WTC11 (cell line): ENCODE measurements at regions not wholly inside any gene's neighbourhood (a gene's known extent, or its start where the extent isn't known, plus 50 kb on each side); places are given as distances from the start of the nearest gene placed in this dataset.

Experiments used
- ATAC-seq: fragments of 200-7000 bp; cut with Tn5 transposase; 2 replicates; pipeline ENCODE4 v1.10.0; 2021; ENCODE audit warnings: mild to moderate bottlenecking, moderate library complexity
- CTCF ChIA-PET: fragments of 300-600 bp; sonication (Branson Sonifier 250); formaldehyde crosslinking; loops from one replicate; lab custom pipeline; 2021; ENCODE audit warnings: antibody characterized with exemption; lab: Charles Lee
- POLR2A ChIA-PET: fragments of 350-600 bp; sonication (Branson Sonifier 250); formaldehyde crosslinking; loops from one replicate; lab custom pipeline; 2021; ENCODE audit warnings: antibody characterized with exemption; lab: Charles Lee
- DNase-seq: peaks from one replicate; pipeline ENCODE4 v3.0.0; 2021; ENCODE audit warnings: low spot score
- H3K27ac Mint-ChIP-seq: 2 replicates; pipeline ENCODE4 v1.8.0; 2021; ENCODE audit warnings: mixed read lengths
- H3K27me3 Mint-ChIP-seq: 2 replicates; pipeline ENCODE4 v1.8.0; 2021; ENCODE audit warnings: low read depth, mild to moderate bottlenecking, moderate library complexity, mixed read lengths
- H3K36me3 Mint-ChIP-seq: 2 replicates; pipeline ENCODE4 v1.8.0; 2021; ENCODE audit warnings: mixed read lengths
- H3K4me1 Mint-ChIP-seq: 2 replicates; pipeline ENCODE4 v1.8.0; 2022; ENCODE audit warnings: mixed read lengths
- H3K4me3 Mint-ChIP-seq: 2 replicates; pipeline ENCODE4 v1.8.0; 2021; ENCODE audit warnings: mild to moderate bottlenecking, moderate library complexity, mixed read lengths
- H3K9me3 Mint-ChIP-seq: 2 replicates; pipeline ENCODE4 v1.8.0; 2021; ENCODE audit warnings: mixed read lengths
- CREB1 ChIP-seq: sonication (generic); formaldehyde crosslinking; IDR thresholded peaks from 2 replicates; pipeline ENCODE4 v1.8.0; 2023; ENCODE audit warnings: mild to moderate bottlenecking, missing genetic modification reagents
- EMX1 ChIP-seq: fragments of 250-450 bp; sonication (Bioruptor Pico); IDR thresholded peaks from 2 replicates; pipeline ENCODE4 v1.8.0; 2021; ENCODE audit warnings: mild to moderate bottlenecking
- ETV6 ChIP-seq: sonication (generic); formaldehyde crosslinking; IDR thresholded peaks from 2 replicates; pipeline ENCODE4 v1.8.1; 2022; ENCODE audit warnings: mild to moderate bottlenecking, missing genetic modification reagents
- GTF2I ChIP-seq: fragments of 250-450 bp; sonication (Bioruptor Pico); conservative IDR thresholded peaks from 2 replicates; pipeline ENCODE4 v1.4.0; 2021; ENCODE audit warnings: mild to moderate bottlenecking
- HMGA2 ChIP-seq: fragments of 250-450 bp; sonication (Bioruptor Pico); IDR thresholded peaks from 2 replicates; pipeline ENCODE4 v1.4.0; 2021; ENCODE audit warnings: mild to moderate bottlenecking, moderate library complexity
- KAT7 ChIP-seq: sonication (generic); formaldehyde crosslinking; IDR thresholded peaks from 2 replicates; pipeline ENCODE4 v1.8.1; 2023; ENCODE audit warnings: missing genetic modification reagents, mild to moderate bottlenecking, borderline replicate concordance
- NFATC4 ChIP-seq: fragments of 250-450 bp; sonication (Bioruptor Pico); IDR thresholded peaks from 2 replicates; pipeline ENCODE4 v1.9.0; 2021; ENCODE audit warnings: mild to moderate bottlenecking
- NR3C1 ChIP-seq: sonication (generic); formaldehyde crosslinking; conservative IDR thresholded peaks from 2 replicates; pipeline ENCODE4 v1.8.1; 2023; ENCODE audit warnings: low read depth, mild to moderate bottlenecking, missing genetic modification reagents
- RORB ChIP-seq: fragments of 250-450 bp; sonication (Bioruptor Pico); IDR thresholded peaks from 2 replicates; pipeline ENCODE4 v1.9.0; 2021; ENCODE audit warnings: mild to moderate bottlenecking
- SMAD3 ChIP-seq: sonication (generic); formaldehyde crosslinking; IDR thresholded peaks from 2 replicates; pipeline ENCODE4 v1.8.0; 2022; ENCODE audit warnings: missing genetic modification reagents, mild to moderate bottlenecking, borderline replicate concordance
- TEAD1 ChIP-seq: sonication (generic); formaldehyde crosslinking; IDR thresholded peaks from 2 replicates; pipeline ENCODE4 v1.8.0; 2022; ENCODE audit warnings: mild to moderate bottlenecking, missing genetic modification reagents
- ZMAT4 ChIP-seq: fragments of 250-450 bp; sonication (Bioruptor Pico); IDR thresholded peaks from 2 replicates; pipeline ENCODE4 v1.9.0; 2021; ENCODE audit warnings: mild to moderate bottlenecking
- ZNF671 ChIP-seq: fragments of 250-450 bp; sonication (Bioruptor Pico); IDR thresholded peaks from 2 replicates; pipeline ENCODE4 v1.8.0; 2021; ENCODE audit warnings: mild to moderate bottlenecking
- ZSCAN18 ChIP-seq: fragments of 250-450 bp; sonication (Bioruptor Pico); IDR thresholded peaks from 2 replicates; pipeline ENCODE4 v2.1.2; 2022; ENCODE audit warnings: mild to moderate bottlenecking, moderate library complexity
- TF ChIP-seq, protein P1 (sequence below): fragments of 250-450 bp; sonication (Bioruptor Pico); IDR thresholded peaks from 2 replicates; pipeline ENCODE4 v1.9.0; 2021; ENCODE audit warnings: moderate library complexity, mild to moderate bottlenecking, inconsistent platforms, borderline replicate concordance
- TF ChIP-seq, protein P2 (sequence below): sonication (generic); formaldehyde crosslinking; IDR thresholded peaks from 2 replicates; pipeline ENCODE4 v1.8.0; 2022; ENCODE audit warnings: mild to moderate bottlenecking, missing genetic modification reagents
- TF ChIP-seq, protein P3 (sequence below): sonication (generic); formaldehyde crosslinking; IDR thresholded peaks from 2 replicates; pipeline ENCODE4 v1.8.0; 2022; ENCODE audit warnings: mild to moderate bottlenecking, missing genetic modification reagents
- TF ChIP-seq, protein P4 (sequence below): sonication (generic); formaldehyde crosslinking; conservative IDR thresholded peaks from 2 replicates; pipeline ENCODE4 v1.8.1; 2023; ENCODE audit warnings: mild to moderate bottlenecking, low read depth, missing genetic modification reagents, moderate library complexity

GRCh38 chr10:58072634-58073033 is 195.1 kb downstream of the IPMK start (continued):
- TF ChIP-seq SMAD3 (CRISPR knock-in tag) (no peak), ETV6 (CRISPR knock-in tag) (no peak), KAT7 (no peak), NFATC4 (CRISPR knock-in tag) (no peak), GTF2I (no peak), EMX1 (CRISPR knock-in tag) (no peak)
- TF ChIP-seq, all 79 proteins: peak for 0

DNA sequence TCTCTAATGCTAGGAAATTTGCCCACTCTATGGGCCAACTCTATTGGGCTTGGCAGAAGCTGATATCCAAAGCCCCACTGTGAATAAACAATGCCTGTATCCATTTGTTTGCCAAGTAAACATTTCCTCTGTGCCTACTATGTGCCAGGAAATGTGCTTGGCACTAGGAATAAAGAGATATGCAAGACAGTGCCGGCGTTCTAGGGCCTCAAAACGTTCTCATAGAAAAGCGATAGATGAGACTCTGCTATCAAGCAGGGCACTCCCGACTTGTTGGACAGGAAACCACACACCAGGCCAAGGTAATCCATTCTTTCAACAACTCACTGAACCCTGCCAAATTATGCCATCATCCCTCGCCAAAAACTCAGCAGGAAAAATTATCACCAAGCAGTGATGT is 196.7 kb downstream of the IPMK start:
- ATAC-seq (no peak), DNase-seq (no peak)
- Mint-ChIP-seq H3K36me3 (no peaks in the 10 kb centered on the region), H3K4me1 (peaks cover 21% of the 10 kb centered on the region), H3K27me3 (no peaks in the 10 kb centered on the region), H3K9me3 (no peaks in the 10 kb centered on the region), H3K4me3 (no peak overlapping the region), H3K27ac (no peak overlapping the region)
- TF ChIP-seq ZSCAN18 (CRISPR knock-in tag): no peak
- no peak for TF ChIP-seq ZNF671 (CRISPR knock-in tag)
- TF ChIP-seq, protein P1, sequence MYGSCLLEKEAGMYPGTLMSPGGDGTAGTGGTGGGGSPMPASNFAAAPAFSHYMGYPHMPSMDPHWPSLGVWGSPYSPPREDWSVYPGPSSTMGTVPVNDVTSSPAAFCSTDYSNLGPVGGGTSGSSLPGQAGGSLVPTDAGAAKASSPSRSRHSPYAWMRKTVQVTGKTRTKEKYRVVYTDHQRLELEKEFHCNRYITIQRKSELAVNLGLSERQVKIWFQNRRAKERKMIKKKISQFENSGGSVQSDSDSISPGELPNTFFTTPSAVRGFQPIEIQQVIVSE (CRISPR knock-in tag): no peak
- TF ChIP-seq, protein P2, sequence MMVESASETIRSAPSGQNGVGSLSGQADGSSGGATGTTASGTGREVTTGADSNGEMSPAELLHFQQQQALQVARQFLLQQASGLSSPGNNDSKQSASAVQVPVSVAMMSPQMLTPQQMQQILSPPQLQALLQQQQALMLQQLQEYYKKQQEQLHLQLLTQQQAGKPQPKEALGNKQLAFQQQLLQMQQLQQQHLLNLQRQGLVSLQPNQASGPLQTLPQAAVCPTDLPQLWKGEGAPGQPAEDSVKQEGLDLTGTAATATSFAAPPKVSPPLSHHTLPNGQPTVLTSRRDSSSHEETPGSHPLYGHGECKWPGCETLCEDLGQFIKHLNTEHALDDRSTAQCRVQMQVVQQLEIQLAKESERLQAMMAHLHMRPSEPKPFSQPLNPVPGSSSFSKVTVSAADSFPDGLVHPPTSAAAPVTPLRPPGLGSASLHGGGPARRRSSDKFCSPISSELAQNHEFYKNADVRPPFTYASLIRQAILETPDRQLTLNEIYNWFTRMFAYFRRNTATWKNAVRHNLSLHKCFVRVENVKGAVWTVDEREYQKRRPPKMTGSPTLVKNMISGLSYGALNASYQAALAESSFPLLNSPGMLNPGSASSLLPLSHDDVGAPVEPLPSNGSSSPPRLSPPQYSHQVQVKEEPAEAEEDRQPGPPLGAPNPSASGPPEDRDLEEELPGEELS (CRISPR knock-in tag): no peak
- TF ChIP-seq RORB (CRISPR knock-in tag): no peak
- no peak for TF ChIP-seq ZMAT4 (CRISPR knock-in tag)
- TF ChIP-seq HMGA2 (CRISPR knock-in tag): no peak
- no peak for TF ChIP-seq ETV6 (CRISPR knock-in tag)
- TF ChIP-seq CREB1 (CRISPR knock-in tag): no peak
- no peak for TF ChIP-seq NR3C1 (CRISPR knock-in tag)
- TF ChIP-seq NFATC4 (CRISPR knock-in tag): no peak
- TF ChIP-seq, protein P3, sequence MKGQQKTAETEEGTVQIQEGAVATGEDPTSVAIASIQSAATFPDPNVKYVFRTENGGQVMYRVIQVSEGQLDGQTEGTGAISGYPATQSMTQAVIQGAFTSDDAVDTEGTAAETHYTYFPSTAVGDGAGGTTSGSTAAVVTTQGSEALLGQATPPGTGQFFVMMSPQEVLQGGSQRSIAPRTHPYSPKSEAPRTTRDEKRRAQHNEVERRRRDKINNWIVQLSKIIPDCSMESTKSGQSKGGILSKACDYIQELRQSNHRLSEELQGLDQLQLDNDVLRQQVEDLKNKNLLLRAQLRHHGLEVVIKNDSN: no peak
- TF ChIP-seq TEAD1 (CRISPR knock-in tag): no peak
- TF ChIP-seq, protein P4, sequence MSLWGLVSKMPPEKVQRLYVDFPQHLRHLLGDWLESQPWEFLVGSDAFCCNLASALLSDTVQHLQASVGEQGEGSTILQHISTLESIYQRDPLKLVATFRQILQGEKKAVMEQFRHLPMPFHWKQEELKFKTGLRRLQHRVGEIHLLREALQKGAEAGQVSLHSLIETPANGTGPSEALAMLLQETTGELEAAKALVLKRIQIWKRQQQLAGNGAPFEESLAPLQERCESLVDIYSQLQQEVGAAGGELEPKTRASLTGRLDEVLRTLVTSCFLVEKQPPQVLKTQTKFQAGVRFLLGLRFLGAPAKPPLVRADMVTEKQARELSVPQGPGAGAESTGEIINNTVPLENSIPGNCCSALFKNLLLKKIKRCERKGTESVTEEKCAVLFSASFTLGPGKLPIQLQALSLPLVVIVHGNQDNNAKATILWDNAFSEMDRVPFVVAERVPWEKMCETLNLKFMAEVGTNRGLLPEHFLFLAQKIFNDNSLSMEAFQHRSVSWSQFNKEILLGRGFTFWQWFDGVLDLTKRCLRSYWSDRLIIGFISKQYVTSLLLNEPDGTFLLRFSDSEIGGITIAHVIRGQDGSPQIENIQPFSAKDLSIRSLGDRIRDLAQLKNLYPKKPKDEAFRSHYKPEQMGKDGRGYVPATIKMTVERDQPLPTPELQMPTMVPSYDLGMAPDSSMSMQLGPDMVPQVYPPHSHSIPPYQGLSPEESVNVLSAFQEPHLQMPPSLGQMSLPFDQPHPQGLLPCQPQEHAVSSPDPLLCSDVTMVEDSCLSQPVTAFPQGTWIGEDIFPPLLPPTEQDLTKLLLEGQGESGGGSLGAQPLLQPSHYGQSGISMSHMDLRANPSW (CRISPR knock-in tag): no peak
- ChIA-PET POLR2A (no interaction called here), CTCF (interaction anchor here (1.9 kb wide), 1 partner anchor 82 kb away, joined by 9 read pairs; no protein-coding TSS in a partner anchor)
